ENCODE measurements at regions not wholly inside any gene's neighbourhood (a gene's known extent, or its start where the extent isn't known, plus 50 kb on each side); places are given as distances from the start of the nearest gene placed in this dataset.

DNA sequence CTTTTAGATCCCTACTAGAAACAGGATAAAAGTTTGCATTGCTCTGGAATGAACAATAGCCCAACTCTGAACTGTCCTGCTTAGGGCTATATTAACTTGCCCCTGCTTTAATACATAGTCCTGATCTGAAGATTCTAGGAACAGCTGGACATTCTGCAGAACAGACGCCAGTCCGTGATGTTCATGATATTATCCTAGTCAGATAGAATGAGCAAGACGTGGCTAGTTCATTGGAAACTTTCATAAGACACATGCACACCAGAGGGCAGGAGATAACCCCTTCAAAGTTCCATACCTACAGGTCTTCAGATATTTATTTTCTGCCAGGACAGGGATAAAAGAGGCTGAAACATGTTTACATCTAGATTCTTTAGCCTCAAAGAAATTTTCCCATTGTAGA lies 75.5 kb upstream of the CLNK start:
- H3K4me3 ChIP-seq (ENCODE audit: low read depth, low read length), result no peak overlapping the region

GRCh38 chr4:10758906-10759305 lies 74.3 kb upstream of the CLNK start:
- no peak overlapping the region for H3K4me3 ChIP-seq (ENCODE audit: low read depth, low read length)
- TF ChIP-seq, protein P1, sequence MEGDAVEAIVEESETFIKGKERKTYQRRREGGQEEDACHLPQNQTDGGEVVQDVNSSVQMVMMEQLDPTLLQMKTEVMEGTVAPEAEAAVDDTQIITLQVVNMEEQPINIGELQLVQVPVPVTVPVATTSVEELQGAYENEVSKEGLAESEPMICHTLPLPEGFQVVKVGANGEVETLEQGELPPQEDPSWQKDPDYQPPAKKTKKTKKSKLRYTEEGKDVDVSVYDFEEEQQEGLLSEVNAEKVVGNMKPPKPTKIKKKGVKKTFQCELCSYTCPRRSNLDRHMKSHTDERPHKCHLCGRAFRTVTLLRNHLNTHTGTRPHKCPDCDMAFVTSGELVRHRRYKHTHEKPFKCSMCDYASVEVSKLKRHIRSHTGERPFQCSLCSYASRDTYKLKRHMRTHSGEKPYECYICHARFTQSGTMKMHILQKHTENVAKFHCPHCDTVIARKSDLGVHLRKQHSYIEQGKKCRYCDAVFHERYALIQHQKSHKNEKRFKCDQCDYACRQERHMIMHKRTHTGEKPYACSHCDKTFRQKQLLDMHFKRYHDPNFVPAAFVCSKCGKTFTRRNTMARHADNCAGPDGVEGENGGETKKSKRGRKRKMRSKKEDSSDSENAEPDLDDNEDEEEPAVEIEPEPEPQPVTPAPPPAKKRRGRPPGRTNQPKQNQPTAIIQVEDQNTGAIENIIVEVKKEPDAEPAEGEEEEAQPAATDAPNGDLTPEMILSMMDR (IDR thresholded peaks at IDR 0.05; ENCODE audit: borderline replicate concordance, insufficient read depth, low read depth, low read length), result no peak

More for the DNA sequence above, 75.5 kb upstream of the CLNK start:
- TF ChIP-seq, protein P1 (IDR thresholded peaks at IDR 0.05; ENCODE audit: borderline replicate concordance, insufficient read depth, low read depth, low read length), result no peak

DNA sequence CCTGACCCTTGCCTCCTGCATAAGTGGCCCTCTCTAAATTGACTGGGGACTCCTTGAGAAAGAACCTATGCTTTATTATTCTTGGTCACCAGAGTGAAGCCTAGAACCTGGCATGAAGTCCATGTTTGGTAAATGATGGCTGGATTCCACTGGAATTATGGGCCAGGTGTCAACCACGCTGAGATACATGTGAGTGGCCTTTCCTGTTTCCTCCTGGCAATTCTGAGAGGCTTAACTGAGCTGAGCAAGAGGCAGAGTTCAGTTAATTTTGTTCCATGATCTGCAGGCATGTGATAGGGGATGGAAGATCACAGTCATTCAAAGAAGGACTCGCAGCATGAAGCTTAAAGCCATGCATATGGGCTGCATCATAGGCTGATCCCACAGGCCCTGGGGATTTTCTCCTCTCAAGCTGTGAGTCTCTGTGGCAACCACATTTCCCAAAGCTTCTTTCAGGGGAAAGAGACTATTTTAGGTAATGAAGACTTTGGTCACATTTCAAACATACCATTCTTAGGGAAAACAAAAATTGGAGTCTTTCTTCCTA lies 69.4 kb upstream of the CLNK start:
- H3K4me3 ChIP-seq (ENCODE audit: low read depth, low read length), result no peak overlapping the region
- TF ChIP-seq, protein P1 (IDR thresholded peaks at IDR 0.05; ENCODE audit: borderline replicate concordance, insufficient read depth, low read depth, low read length), result no peak

GRCh38 chr4:10753336-10753735 lies 68.8 kb upstream of the CLNK start:
- no peak overlapping the region for H3K4me3 ChIP-seq (ENCODE audit: low read depth, low read length)
- TF ChIP-seq, protein P1 (IDR thresholded peaks at IDR 0.05; ENCODE audit: borderline replicate concordance, insufficient read depth, low read depth, low read length), result no peak

DNA sequence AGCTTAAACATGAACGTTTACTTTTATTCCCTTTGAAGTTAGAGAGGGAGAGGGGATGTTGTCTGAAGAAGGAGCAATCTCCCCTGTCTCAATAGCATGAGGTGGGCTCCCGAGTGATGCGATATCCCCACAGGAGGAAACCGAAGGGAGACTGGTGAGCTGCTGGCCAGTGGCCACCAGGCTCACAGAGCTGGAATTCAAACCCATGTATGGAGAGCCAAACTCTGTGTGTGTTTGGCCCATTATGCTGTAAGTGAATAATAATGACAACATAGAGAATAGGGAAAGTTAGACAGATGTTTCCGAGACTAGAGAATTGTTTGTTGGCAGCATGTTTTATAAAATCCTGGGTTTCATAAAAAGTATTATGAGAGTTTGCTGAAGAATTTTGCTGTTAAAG lies 66.1 kb upstream of the CLNK start:
- TF ChIP-seq, protein P1 (IDR thresholded peaks at IDR 0.05; ENCODE audit: borderline replicate concordance, insufficient read depth, low read depth, low read length), result no peak
- no peak overlapping the region for H3K4me3 ChIP-seq (ENCODE audit: low read depth, low read length)

GRCh38 chr4:10747186-10747585 lies 62.6 kb upstream of the CLNK start:
- TF ChIP-seq, protein P1 (IDR thresholded peaks at IDR 0.05; ENCODE audit: borderline replicate concordance, insufficient read depth, low read depth, low read length), result no peak
- no peak overlapping the region for H3K4me3 ChIP-seq (ENCODE audit: low read depth, low read length)

- H3K4me3 ChIP-seq (ENCODE audit: low read depth, low read length), result no peak overlapping the region
- TF ChIP-seq, protein P1 (IDR thresholded peaks at IDR 0.05; ENCODE audit: borderline replicate concordance, insufficient read depth, low read depth, low read length), result no peak
Observed at GRCh38 chr4:10746371-10747171, 62.0 kb upstream of the CLNK start.

Data from GM12875 (cell line).